Esophagus squamous epithelium (tissue), 4 donors: ENCODE measurements at regions not wholly inside any gene's neighbourhood (a gene's known extent, or its start where the extent isn't known, plus 50 kb on each side); places are given as distances from the start of the nearest gene placed in this dataset.

Experiments used
- CTCF ChIP-seq, 6 experiments: fragments of 450-650 bp in 4 of 6; fragments of 200-600 bp in 2 of 6; sonication (generic) in 2 of 6; IDR thresholded peaks; one replicate each; pipeline ENCODE4 v1.5.1; 2016 to 2019; ENCODE audit warnings: antibody characterized with exemption in 6 of 6, mild to moderate bottlenecking in 4 of 6, moderate library complexity in 4 of 6
- POLR2A ChIP-seq, 4 donors: fragments of 450-650 bp; IDR thresholded peaks; one replicate each; pipeline ENCODE4 v1.6.1; 2017; ENCODE audit warnings: antibody characterized with exemption in 4 of 4, mild to moderate bottlenecking in 4 of 4, moderate library complexity in 3 of 4

GRCh38 chr4:137630252-137630651 is 98.0 kb upstream of the PCDH18 start:
- no peak for TF ChIP-seq POLR2A (IDR thresholded peaks at IDR 0.05)
- TF ChIP-seq CTCF (IDR thresholded peaks at IDR 0.05), result no peak
